ENCODE measurements at regions not wholly inside any gene's neighbourhood (a gene's known extent, or its start where the extent isn't known, plus 50 kb on each side); places are given as distances from the start of the nearest gene placed in this dataset.

DNA sequence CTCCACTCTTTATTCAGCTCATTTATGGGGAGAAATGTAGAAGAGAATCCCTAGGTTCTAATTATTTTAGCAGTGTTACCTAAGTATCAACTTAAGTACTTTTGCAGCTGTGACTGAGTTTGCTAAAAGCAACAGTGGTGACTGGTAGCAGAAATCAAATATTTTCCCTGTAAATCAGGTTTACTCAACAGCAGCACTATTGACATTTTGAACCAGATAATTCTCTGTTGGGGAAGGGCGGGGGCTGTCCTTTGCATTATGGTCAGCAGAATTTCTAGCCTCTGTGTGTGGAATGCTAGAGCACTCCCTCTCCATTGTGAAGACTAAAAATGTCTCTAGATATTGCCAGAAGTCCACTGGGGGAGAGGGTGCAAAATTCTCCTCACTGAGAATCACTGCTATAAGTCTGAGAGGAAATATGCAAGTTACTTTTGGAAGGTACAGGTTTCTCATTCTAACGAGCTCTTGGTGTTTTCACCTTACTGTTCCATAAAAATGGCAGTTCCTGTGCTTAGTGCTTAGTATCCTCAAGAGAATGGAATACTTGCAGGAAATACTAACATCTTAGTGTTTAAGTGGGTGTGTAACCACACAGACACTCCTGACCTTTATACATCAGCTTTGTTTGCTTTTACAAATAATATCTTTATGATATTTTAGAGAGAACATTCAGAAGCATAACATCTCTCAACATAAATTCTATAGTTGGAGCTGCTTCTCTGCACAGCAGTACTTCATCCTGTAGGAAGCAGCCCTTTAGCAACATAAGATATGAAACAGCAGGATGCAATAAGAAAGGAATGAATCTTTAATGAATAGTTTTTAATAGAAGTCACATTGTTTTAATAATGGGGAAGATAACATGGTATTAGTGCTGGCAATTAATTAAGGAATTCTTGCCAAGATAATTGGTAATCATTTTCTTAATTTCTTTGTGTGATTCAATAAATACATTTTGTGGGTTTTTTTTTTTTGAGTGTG, 246.5 kb upstream of the GOLIM4 start:
- TF ChIP-seq, protein P1, sequence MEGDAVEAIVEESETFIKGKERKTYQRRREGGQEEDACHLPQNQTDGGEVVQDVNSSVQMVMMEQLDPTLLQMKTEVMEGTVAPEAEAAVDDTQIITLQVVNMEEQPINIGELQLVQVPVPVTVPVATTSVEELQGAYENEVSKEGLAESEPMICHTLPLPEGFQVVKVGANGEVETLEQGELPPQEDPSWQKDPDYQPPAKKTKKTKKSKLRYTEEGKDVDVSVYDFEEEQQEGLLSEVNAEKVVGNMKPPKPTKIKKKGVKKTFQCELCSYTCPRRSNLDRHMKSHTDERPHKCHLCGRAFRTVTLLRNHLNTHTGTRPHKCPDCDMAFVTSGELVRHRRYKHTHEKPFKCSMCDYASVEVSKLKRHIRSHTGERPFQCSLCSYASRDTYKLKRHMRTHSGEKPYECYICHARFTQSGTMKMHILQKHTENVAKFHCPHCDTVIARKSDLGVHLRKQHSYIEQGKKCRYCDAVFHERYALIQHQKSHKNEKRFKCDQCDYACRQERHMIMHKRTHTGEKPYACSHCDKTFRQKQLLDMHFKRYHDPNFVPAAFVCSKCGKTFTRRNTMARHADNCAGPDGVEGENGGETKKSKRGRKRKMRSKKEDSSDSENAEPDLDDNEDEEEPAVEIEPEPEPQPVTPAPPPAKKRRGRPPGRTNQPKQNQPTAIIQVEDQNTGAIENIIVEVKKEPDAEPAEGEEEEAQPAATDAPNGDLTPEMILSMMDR (IDR thresholded peaks at IDR 0.05; ENCODE audit: low read length), result no peak
- TF ChIP-seq EZH2 (optimal IDR thresholded peaks at IDR 0.05; ENCODE audit: low read depth, low read length), result no peak
- no peak for TF ChIP-seq EZH2phosphoT487 (IDR thresholded peaks at IDR 0.05; ENCODE audit: low read length)

Data from MM.1S (cell line).